Left forelimb (tissue), 1 donor: ENCODE measurements at regions not wholly inside any gene's neighbourhood (a gene's known extent, or its start where the extent isn't known, plus 50 kb on each side); places are given as distances from the start of the nearest gene placed in this dataset.
"Not testable (repeated sequence)": the region's sequence is repeated elsewhere in the genome, so short reads cannot be mapped to it uniquely, and the experiment has no call there.

Experiments
- DNase-seq: peaks from one replicate; pipeline ENCODE4 v3.0.0-alpha.2; 2018; ENCODE audit warnings: low spot score

DNA sequence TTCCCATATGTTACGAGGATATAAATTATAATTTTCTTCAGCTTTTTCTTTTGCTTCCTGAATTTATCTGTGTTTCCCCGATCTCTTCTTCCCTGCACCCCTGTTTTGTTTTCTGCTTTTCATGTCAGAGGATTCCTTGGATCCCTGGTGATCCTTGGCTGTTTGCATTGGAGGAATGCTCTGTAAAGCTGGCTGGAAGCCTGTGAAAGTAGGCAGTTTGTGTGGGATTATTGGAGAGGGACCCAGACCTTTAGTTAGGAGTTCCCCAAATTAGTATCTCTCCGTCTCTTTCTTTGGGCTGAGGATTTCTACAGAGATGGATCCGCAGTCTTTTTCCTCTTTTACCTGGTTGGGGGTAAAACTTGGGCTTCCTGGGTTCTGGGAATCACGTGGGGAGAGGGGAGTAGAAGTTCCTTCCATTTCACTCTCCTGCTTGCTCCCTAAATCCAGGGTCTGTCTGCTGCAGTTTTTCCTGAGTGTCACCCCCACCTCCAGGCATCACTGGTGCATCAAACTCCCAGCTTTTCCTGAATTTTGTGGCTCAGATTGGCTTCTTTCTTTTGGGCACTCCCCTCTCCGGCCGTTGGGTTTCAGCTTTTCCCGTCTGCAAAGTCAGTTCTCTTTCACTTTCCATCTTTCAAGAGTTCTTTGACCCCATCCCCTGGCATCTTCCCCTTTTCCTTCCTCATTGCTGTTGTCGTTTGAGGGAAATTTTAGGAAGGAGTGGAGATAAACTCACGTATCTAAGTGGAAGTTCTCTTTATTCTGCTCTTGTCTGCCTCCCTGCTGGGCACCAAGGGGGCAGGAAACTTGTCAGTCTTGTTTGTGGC lies 79.1 kb upstream of the ALX4 start:
- no peak for DNase-seq

DNA sequence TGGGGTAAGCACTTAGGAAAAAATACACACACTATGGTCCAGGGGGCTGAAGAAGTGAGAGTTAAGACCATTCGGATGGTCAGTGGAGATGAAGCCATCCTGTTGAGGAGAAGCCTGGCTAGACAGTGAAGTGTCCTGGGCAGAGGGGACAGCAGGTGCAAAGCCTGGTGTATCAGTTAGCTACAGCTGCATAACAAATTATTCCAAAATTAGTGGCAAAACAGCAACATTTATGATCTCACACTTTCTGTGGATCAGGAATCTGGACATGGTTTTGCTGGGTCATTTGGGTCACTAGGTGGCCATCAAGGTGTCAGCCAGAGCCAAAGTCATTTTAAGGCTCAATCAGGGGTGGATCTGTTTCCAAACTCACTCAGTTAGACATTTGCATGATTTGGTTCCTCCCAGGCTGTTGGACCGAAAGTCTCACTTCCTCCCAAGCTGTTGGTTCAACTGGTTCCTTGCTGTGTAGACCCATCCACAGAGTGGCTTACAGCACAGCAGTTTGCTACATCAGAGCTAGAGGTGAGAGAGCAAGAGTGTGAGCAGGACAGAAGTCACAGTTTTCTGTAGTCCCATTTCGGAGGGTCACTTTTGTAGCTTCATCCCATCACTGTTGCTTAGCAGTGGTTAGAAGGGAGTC lies 80.1 kb upstream of the ALX4 start:
- DNase-seq = no peak

DNA sequence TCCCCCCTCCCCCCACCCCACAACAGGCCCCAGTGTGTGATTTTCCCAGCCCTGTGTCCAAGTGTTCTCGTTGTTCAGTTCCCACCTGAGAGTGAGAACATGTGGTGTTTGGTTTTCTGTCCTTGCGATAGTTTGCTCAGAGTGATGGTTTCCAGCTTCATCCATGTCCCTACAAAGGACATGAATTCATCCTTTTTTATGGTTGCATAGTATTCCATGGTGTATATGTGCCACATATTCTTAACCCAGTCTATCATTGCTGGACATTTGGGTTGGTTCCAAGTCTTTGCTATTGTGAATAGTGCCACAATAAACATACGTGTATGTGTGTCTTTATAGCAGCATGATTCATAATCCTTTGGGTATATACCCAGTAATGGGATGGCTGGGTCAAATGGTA lies 81.1 kb upstream of the ALX4 start:
- DNase-seq = not testable (repeated sequence)

- not testable (repeated sequence) for DNase-seq
These were observed 86.8 kb upstream of the ALX4 start for GRCh38 chr11:44396746-44397145.

DNA sequence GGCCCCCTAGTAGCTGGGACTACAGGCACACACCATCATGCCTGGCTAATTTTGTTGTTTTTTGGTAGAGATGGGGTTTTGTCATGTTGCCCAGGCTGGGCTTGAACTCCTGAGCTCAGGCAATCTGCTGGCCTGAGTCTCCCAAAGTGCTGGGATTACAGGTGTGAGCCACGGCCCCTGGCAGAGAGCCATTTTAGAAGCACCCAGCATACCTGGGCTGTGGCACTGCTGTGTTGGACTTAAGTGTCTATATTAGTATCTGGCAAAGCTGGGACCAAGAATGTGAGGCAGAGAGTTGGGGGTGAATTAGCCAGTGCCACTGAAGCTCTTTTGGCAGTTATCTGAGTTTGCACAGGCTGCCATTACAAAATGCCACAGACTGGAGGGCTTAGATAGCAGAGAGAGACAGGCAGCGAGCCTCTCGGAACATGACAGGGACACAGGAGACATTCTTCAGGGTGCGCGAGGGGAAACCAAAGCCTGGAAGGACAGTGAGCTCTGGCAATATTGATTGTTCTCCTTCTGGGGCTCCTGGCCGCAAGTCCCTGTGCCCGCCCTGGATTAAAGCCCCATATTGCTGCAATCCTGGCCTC lies 87.7 kb upstream of the ALX4 start:
- DNase-seq = no peak

- no peak for DNase-seq
These were observed 88.5 kb upstream of the ALX4 start for GRCh38 chr11:44398266-44399030.

GRCh38 chr11:44399968-44400367 lies 90.0 kb upstream of the ALX4 start:
- no peak for DNase-seq

GRCh38 chr11:44400431-44400830 lies 90.5 kb upstream of the ALX4 start:
- no peak for DNase-seq

DNA sequence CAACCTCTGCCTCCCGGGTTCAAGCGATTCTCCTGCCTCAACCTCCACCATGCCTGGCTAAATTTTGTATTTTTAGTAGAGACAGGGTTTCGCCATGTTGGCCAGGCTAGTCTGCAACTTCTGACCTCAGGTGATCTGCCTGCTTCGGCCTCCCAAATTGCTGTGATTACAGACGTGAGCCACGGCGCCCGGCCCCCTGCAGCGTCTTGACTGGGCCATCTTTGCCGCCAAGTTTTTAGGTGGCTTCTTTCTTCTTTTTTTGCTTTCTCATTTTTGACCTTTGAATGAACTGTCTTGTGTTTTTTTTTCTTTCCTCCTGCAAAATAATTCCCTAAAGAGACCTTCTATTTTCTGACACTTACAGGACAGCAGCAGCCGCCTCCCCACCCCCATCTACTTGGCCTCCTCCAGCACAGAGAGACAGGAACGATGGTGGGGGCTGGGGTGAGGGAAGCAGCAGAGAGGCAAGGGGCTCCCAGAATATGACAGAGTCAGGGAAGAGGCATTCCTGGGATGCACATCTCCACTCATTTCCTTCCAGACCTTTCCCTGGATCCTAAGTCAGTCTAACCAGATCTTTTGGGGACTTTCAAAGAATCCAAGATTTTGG lies 92.6 kb upstream of the ALX4 start:
- DNase-seq = no peak

- DNase-seq = no peak
These were observed 93.2 kb upstream of the ALX4 start for GRCh38 chr11:44403176-44403575.

DNA sequence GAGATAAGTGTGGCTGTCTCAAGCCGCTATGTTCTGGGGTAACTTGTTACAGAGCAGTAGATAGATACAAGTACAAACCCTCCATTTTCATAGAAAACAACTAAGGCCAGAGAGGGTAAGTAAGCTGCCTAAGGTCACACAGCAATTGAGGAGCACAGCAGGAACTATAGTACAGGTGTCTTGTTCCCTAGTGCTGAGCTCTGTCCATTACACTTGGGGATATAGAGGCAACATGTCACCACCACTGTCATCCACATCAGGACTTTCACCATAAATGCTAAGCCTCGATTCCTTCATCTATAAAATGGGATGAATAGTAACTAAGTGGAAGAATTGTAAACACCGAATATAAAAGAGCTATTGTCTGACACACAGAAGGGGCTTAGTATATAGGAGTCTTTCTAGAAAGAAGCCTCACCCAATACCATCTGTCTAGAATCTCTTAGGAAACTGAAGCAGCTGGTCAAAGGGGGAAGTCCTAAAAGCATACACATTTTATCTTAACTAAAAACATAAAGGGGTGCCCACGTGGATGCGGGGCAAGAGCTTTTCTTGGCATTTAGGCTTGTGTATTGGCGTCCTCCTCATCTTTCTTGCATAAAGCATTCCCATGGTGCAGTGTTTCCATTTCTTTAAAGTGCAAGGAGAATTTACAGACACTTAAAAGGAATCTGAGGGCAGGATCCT lies 93.8 kb upstream of the ALX4 start:
- no peak for DNase-seq

- DNase-seq = no peak
These were observed 94.4 kb upstream of the ALX4 start for GRCh38 chr11:44404301-44404700.

DNA sequence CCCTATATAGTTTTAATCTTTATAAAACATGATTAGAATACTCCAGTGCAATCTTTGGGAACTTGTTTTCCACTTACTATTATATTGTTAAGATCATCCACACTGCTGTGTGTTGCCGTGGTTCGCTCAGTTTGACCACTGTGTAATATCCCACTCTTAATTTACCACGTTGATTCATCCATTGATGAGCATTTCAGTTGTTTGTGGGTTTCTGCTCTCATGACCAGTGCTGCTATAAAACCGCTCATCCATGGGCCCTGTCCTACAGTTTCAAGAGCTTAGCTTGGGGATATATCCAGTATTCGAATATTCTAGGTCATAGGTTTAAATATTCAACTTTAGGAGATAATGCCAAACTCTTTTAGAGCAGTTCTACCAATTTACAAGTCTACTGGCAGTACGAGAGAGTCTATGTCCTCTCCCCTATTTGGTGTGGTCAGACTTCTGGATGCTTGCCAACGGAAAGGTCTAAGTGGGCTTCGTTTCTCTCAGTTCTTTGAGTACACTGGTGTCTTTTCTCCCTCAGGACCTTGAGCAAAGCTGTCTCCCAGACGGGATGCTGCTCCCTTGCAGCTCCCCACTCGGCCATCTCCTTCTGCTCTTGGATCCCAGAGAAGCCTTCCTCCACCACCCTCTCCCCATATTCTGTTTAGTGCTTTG lies 94.9 kb upstream of the ALX4 start:
- no peak for DNase-seq

- DNase-seq = peak; percentile 26
These were observed 97.5 kb upstream of the ALX4 start for GRCh38 chr11:44407211-44407996.

DNA sequence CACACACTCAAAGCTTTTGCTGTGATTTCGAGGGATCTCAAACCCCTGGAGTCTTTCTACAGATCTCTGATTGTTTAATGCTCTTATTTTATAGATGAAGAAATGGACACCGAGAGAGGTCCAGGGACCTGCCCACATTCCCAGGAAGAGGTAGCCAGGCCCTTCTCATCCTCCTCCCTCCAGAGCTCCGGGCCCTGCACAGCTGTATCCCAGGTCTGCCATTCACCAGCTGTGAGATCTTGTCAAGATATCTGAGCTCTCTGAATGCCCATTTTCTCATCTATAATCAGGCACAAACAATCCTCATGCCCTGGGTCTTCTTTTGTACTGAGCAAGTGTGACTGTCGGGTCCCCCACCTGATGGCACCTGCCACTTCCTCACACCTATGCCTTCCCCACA lies 98.2 kb upstream of the ALX4 start:
- no peak for DNase-seq

DNA sequence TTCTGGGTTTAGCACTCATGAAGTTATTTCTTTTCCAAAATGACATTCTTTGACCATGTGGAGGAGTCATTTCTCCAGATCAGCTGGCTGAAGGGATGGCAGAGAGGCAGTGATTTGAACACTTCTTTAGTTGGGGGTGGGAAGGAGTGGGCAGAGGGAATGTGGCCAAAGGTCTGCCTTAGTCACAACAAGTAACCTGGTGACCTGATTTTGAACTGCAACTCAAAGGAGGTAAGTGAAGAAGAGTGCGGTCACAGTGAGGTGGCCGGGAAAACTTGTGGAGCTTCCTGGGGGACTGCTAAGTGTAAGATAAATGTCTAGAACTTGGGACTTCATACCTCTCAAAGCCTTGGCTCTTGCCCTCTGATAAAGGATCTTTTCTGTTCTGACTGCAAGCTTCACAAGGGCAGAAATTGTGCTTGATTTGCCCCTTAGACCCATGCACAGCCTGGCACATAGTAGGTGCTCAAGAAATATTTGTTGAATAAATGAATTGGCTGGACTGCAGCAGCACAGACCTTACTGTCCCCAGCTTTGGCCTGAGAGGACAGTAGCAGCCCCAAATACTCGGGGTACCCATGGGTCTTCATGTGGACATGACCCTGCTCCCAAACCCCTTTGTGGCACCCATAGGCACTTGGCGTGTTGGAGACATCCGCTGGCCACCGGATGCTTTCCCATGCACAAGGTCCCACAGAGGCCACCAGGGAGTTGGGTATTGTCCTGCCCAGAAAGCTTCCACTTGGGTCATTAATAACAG lies 99.0 kb upstream of the ALX4 start:
- peak; percentile 46 for DNase-seq

- DNase-seq = no peak
These were observed 99.8 kb upstream of the ALX4 start for GRCh38 chr11:44409558-44410236.

- DNase-seq = peak; percentile 37
These were observed 106.8 kb upstream of the ALX4 start for GRCh38 chr11:44416776-44417175.
